Left ventricle myocardium inferior (tissue), 1 donor: ENCODE measurements at regions not wholly inside any gene's neighbourhood (a gene's known extent, or its start where the extent isn't known, plus 50 kb on each side); places are given as distances from the start of the nearest gene placed in this dataset.

Source experiments
- DNase-seq: peaks from one replicate; pipeline ENCODE4 v3.0.0-alpha.2; 2020
- H3K27ac ChIP-seq: fragments of 200-600 bp; replicated peaks from 2 replicates; pipeline ENCODE4 v1.8.0; 2021
- H3K27me3 ChIP-seq: fragments of 200-600 bp; 2 replicates; pipeline ENCODE4 v1.8.0; 2021; ENCODE audit warnings: low read depth
- H3K36me3 ChIP-seq: fragments of 200-600 bp; 2 replicates; pipeline ENCODE4 v1.8.0; 2021
- H3K4me1 ChIP-seq: fragments of 200-600 bp; 2 replicates; pipeline ENCODE4 v1.8.0; 2021
- H3K4me3 ChIP-seq: fragments of 200-600 bp; 2 replicates; pipeline ENCODE4 v1.8.0; 2021; ENCODE audit warnings: mild to moderate bottlenecking, moderate library complexity
- H3K9me3 ChIP-seq: fragments of 200-600 bp; replicated peaks from 2 replicates; pipeline ENCODE4 v1.8.0; 2021
- intact Hi-C: fragments of 100-400 bp; cut with micrococcal nuclease; formaldehyde crosslinking; loops from one replicate; pipeline ENCODE4 v1.11.0; 2022
- TF ChIP-seq, protein P1 (sequence below): fragments of 200-600 bp; IDR thresholded peaks from 2 replicates; pipeline ENCODE4 v1.8.0; 2021; ENCODE audit warnings: antibody characterized with exemption, mild to moderate bottlenecking, borderline replicate concordance
- donor health status: DM: no; HTN: yes; CAD: no; lungs with severe emphysema.

- TF ChIP-seq, protein P1, sequence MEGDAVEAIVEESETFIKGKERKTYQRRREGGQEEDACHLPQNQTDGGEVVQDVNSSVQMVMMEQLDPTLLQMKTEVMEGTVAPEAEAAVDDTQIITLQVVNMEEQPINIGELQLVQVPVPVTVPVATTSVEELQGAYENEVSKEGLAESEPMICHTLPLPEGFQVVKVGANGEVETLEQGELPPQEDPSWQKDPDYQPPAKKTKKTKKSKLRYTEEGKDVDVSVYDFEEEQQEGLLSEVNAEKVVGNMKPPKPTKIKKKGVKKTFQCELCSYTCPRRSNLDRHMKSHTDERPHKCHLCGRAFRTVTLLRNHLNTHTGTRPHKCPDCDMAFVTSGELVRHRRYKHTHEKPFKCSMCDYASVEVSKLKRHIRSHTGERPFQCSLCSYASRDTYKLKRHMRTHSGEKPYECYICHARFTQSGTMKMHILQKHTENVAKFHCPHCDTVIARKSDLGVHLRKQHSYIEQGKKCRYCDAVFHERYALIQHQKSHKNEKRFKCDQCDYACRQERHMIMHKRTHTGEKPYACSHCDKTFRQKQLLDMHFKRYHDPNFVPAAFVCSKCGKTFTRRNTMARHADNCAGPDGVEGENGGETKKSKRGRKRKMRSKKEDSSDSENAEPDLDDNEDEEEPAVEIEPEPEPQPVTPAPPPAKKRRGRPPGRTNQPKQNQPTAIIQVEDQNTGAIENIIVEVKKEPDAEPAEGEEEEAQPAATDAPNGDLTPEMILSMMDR, result no peak
- Histone ChIP-seq H3K27me3 (peaks cover 22% of the 10 kb centered on the region), H3K9me3 (no peaks in the 10 kb centered on the region), H3K27ac (no peak overlapping the region), H3K4me1 (no peaks in the 10 kb centered on the region), H3K36me3 (no peaks in the 10 kb centered on the region), H3K4me3 (no peak overlapping the region)
- no peak for DNase-seq
- intact Hi-C loops, result no loop called here
These were observed 201.1 kb downstream of the BRD1 start for GRCh38 chr22:49626361-49627216.

- intact Hi-C loops, result no loop called here
- TF ChIP-seq, protein P1, result no peak
- H3K4me3 ChIP-seq, result no peak overlapping the region
- H3K9me3 ChIP-seq, result no peaks in the 10 kb centered on the region
- DNase-seq, result no peak
- no peaks in the 10 kb centered on the region for H3K4me1 ChIP-seq
- no peak overlapping the region for H3K27ac ChIP-seq
- peaks cover 36% of the 10 kb centered on the region for H3K27me3 ChIP-seq
- H3K36me3 ChIP-seq, result no peaks in the 10 kb centered on the region
These were observed 203.1 kb downstream of the BRD1 start for GRCh38 chr22:49624421-49625177.

GRCh38 chr22:49623715-49624114, 204.0 kb downstream of the BRD1 start:
- Histone ChIP-seq H3K4me3 (no peak overlapping the region), H3K27me3 (peaks cover 45% of the 10 kb centered on the region), H3K27ac (no peak overlapping the region), H3K36me3 (no peaks in the 10 kb centered on the region), H3K4me1 (no peaks in the 10 kb centered on the region), H3K9me3 (no peaks in the 10 kb centered on the region)
- intact Hi-C loops, result no loop called here
- DNase-seq, result no peak
- TF ChIP-seq, protein P1, result no peak

- Histone ChIP-seq H3K27ac (no peak overlapping the region), H3K27me3 (peaks cover 50% of the 10 kb centered on the region), H3K4me1 (no peaks in the 10 kb centered on the region), H3K4me3 (no peak overlapping the region), H3K36me3 (no peaks in the 10 kb centered on the region), H3K9me3 (no peaks in the 10 kb centered on the region)
- intact Hi-C loops, result no loop called here
- DNase-seq, result no peak
- TF ChIP-seq, protein P1, result no peak
These were observed 204.5 kb downstream of the BRD1 start for GRCh38 chr22:49623176-49623575.

GRCh38 chr22:49622241-49623105, 205.2 kb downstream of the BRD1 start:
- Histone ChIP-seq H3K4me1 (no peaks in the 10 kb centered on the region), H3K9me3 (no peaks in the 10 kb centered on the region), H3K4me3 (no peak overlapping the region), H3K36me3 (no peaks in the 10 kb centered on the region), H3K27me3 (peaks cover 52% of the 10 kb centered on the region), H3K27ac (no peak overlapping the region)
- no peak for DNase-seq
- TF ChIP-seq, protein P1, result no peak
- intact Hi-C loops, result no loop called here
